ENCODE measurements at regions not wholly inside any gene's neighbourhood (a gene's known extent, or its start where the extent isn't known, plus 50 kb on each side); places are given as distances from the start of the nearest gene placed in this dataset.

DNA sequence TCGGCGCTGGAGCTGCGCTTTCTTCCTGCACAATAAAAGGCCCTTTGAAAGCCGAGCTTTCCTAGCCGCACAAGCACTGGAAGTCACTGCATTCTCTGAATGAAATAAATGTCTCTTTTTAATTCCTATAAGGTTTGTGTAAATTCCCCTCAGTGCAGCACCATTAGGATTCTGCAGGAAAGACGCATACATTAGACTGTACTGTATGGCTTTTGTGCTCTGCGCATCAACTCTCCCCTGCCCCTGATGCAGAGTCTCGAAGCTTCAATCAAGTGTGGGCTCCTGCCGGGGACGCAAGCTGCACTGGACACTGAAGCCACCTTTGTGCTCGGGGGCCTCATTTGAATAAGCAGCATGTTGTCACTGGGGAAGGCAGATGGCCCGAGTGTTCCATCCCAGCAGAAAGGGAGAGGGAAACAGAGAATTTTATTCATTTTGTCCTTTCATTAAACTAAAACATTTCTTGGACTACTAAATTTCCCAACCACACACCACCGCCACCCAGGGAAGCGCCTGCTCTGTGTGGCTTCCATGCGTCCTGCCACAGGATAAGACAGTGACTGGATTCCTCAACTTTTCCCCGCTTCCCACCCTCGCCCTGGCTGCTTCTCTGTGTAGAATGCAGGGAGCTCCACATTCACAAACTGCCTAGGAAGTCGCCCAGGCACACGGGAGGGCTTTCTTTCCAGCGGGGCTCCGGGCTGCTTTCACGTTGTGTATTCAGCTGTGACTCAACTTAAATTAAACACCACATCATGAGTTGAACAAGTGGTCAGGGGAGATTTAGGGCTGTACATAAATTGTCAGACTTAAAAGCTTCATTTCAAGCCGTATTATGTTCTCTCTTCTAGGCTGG lies 635.4 kb downstream of the IRX1 start:
- no peak for TF ChIP-seq POLR2A (IDR thresholded peaks at IDR 0.05)
- TF ChIP-seq, protein P1, sequence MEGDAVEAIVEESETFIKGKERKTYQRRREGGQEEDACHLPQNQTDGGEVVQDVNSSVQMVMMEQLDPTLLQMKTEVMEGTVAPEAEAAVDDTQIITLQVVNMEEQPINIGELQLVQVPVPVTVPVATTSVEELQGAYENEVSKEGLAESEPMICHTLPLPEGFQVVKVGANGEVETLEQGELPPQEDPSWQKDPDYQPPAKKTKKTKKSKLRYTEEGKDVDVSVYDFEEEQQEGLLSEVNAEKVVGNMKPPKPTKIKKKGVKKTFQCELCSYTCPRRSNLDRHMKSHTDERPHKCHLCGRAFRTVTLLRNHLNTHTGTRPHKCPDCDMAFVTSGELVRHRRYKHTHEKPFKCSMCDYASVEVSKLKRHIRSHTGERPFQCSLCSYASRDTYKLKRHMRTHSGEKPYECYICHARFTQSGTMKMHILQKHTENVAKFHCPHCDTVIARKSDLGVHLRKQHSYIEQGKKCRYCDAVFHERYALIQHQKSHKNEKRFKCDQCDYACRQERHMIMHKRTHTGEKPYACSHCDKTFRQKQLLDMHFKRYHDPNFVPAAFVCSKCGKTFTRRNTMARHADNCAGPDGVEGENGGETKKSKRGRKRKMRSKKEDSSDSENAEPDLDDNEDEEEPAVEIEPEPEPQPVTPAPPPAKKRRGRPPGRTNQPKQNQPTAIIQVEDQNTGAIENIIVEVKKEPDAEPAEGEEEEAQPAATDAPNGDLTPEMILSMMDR (IDR thresholded peaks at IDR 0.05) = no peak

Measured in esophagus squamous epithelium (tissue), 4 donors.